Astrocyte (in vitro differentiated cells and primary cell): ENCODE measurements at regions not wholly inside any gene's neighbourhood (a gene's known extent, or its start where the extent isn't known, plus 50 kb on each side); places are given as distances from the start of the nearest gene placed in this dataset.

Source experiments
- DNase-seq: peaks from one replicate; pipeline ENCODE4 v3.0.0-alpha.2; 2010; ENCODE audit warnings: low read depth
- FAIRE-seq: peaks from 2 replicates; lab custom pipeline; 2011; peaks lifted over from hg19 to GRCh38; lab: Jason Lieb, UNC
- H2AFZ ChIP-seq: 2 replicates; pipeline ENCODE4 v1.6.0; 2012; ENCODE audit warnings: low read depth, low read length, inconsistent platforms
- H3K27ac ChIP-seq: 2 replicates; pipeline ENCODE4 v1.5.1; 2011; ENCODE audit warnings: low read depth, low read length, inconsistent platforms
- H3K27me3 ChIP-seq: 2 replicates; pipeline ENCODE4 v1.6.0; 2011; ENCODE audit warnings: low read length, inconsistent platforms; ENCODE audit not compliant: insufficient read depth
- H3K36me3 ChIP-seq: 2 replicates; pipeline ENCODE4 v1.5.1; 2011; ENCODE audit warnings: low read length, inconsistent platforms; ENCODE audit not compliant: insufficient read depth
- H3K4me1 ChIP-seq: 2 replicates; pipeline ENCODE4 v1.5.1; 2011; ENCODE audit warnings: low read length, inconsistent platforms; ENCODE audit not compliant: insufficient read depth
- H3K4me2 ChIP-seq: 2 replicates; pipeline ENCODE4 v1.6.0; 2012; ENCODE audit warnings: low read length, inconsistent platforms
- H3K4me3 ChIP-seq: 2 replicates; pipeline ENCODE4 v1.5.1; 2011; ENCODE audit warnings: low read depth, mild to moderate bottlenecking, low read length, inconsistent platforms; ENCODE audit not compliant: insufficient read depth
- H3K79me2 ChIP-seq: 2 replicates; pipeline ENCODE4 v1.6.0; 2012; ENCODE audit warnings: mild to moderate bottlenecking, low read length, inconsistent platforms; ENCODE audit not compliant: insufficient read depth
- H3K9ac ChIP-seq: 2 replicates; pipeline ENCODE4 v1.6.0; 2012; ENCODE audit warnings: mild to moderate bottlenecking, low read length, inconsistent platforms
- H3K9me3 ChIP-seq: 2 replicates; pipeline ENCODE4 v1.5.1; 2012; ENCODE audit warnings: low read depth, mild to moderate bottlenecking, low read length, inconsistent platforms; ENCODE audit not compliant: insufficient read depth
- H4K20me1 ChIP-seq: 2 replicates; pipeline ENCODE4 v1.6.0; 2012; ENCODE audit warnings: low read length, inconsistent platforms; ENCODE audit not compliant: insufficient read depth
- H3K27ac Mint-ChIP-seq: one replicate; pipeline ENCODE4 v1.8.0; 2021; ENCODE audit warnings: mild to moderate bottlenecking, mixed read lengths; ENCODE audit not compliant: unreplicated experiment
- H3K27me3 Mint-ChIP-seq: one replicate; pipeline ENCODE4 v1.8.0; 2021; ENCODE audit warnings: low read depth, mixed read lengths; ENCODE audit not compliant: unreplicated experiment
- H3K36me3 Mint-ChIP-seq: one replicate; pipeline ENCODE4 v1.8.0; 2021; ENCODE audit warnings: low read depth, mixed read lengths; ENCODE audit not compliant: unreplicated experiment
- H3K4me1 Mint-ChIP-seq: one replicate; pipeline ENCODE4 v1.8.0; 2021; ENCODE audit warnings: low read depth, mixed read lengths; ENCODE audit not compliant: unreplicated experiment
- H3K4me3 Mint-ChIP-seq: one replicate; pipeline ENCODE4 v1.8.0; 2021; ENCODE audit warnings: mild to moderate bottlenecking, moderate library complexity, mixed read lengths; ENCODE audit not compliant: unreplicated experiment
- H3K9me3 Mint-ChIP-seq: one replicate; pipeline ENCODE4 v1.8.0; 2021; ENCODE audit warnings: mild to moderate bottlenecking, mixed read lengths; ENCODE audit not compliant: unreplicated experiment
- CTCF ChIP-seq: IDR thresholded peaks from 2 replicates; pipeline ENCODE4 v1.5.1; 2011; ENCODE audit warnings: low read depth, mild to moderate bottlenecking, inconsistent platforms, low read length, moderate library complexity; ENCODE audit not compliant: insufficient read depth
- EZH2 ChIP-seq: IDR thresholded peaks from 2 replicates; pipeline ENCODE4 v1.6.1; 2012; ENCODE audit warnings: mild to moderate bottlenecking, low read length, inconsistent platforms; ENCODE audit not compliant: insufficient read depth

DNA sequence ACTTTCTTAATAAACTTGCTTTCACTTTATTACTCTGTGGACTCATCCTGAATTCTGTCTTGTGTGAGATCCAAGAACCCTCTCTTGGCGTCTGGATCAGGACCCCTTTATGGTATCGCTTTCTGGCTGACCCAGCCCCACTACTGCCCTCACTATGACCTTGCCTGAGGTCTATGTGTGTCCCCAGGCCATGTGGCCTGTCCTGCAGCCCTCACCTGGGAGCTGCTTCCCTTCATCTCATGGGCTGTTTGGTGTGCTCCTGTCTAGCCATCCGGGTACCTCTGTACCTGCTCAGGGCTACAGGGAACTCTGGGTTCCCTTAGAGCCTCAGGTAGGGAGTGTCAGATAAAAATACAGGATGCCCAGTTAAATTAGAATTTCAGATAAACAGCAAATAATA is 94.5 kb downstream of the SCP2D1 start:
- H3K9me3 Mint-ChIP-seq, result peaks cover 3% of the 10 kb centered on the region
- peaks cover 10% of the 10 kb centered on the region for H3K27me3 Mint-ChIP-seq
- no peak for DNase-seq
- no peak for FAIRE-seq
- H3K27ac Mint-ChIP-seq, result no peak overlapping the region
- no peaks in the 10 kb centered on the region for H3K9me3 ChIP-seq
- TF ChIP-seq EZH2, result no peak
- no peak for TF ChIP-seq CTCF
- H3K4me2 ChIP-seq, result no peak overlapping the region
- H3K36me3 ChIP-seq, result no peaks in the 10 kb centered on the region
- no peak overlapping the region for H3K9ac ChIP-seq
- H3K4me3 ChIP-seq, result no peak overlapping the region
- H3K4me3 Mint-ChIP-seq, result no peak overlapping the region
- no peaks in the 10 kb centered on the region for H4K20me1 ChIP-seq
- no peak overlapping the region for H3K27ac ChIP-seq
- no peaks in the 10 kb centered on the region for H3K27me3 ChIP-seq
- no peak overlapping the region for H2AFZ ChIP-seq
- H3K4me1 ChIP-seq, result no peaks in the 10 kb centered on the region
- no peaks in the 10 kb centered on the region for H3K4me1 Mint-ChIP-seq
- H3K79me2 ChIP-seq, result no peaks in the 10 kb centered on the region
- no peaks in the 10 kb centered on the region for H3K36me3 Mint-ChIP-seq

DNA sequence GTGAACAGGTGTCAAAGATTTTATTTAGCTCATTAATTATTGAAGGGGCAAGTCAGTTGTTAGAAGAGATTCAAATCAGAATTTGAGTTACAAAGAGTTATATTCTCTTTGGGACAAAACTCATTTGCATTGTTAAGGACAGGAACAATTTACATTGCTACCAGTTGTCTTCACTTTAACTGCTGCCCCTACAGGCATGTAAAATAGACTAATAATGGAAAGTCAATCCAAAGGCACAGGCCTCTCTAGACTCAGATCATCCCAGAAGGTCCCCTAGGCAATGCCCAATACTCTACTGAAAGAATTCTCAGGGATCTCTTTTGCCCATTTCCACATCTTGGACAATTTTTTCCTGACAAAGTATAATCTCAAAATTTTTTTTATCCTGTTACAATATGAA is 95.7 kb downstream of the SCP2D1 start:
- H3K9ac ChIP-seq, result no peak overlapping the region
- no peak overlapping the region for H3K27ac Mint-ChIP-seq
- no peaks in the 10 kb centered on the region for H3K36me3 ChIP-seq
- no peak overlapping the region for H3K4me3 Mint-ChIP-seq
- no peaks in the 10 kb centered on the region for H3K4me1 Mint-ChIP-seq
- H4K20me1 ChIP-seq, result no peaks in the 10 kb centered on the region
- no peaks in the 10 kb centered on the region for H3K79me2 ChIP-seq
- H3K27me3 ChIP-seq, result no peaks in the 10 kb centered on the region
- no peak for DNase-seq
- H3K4me2 ChIP-seq, result no peak overlapping the region
- no peak for TF ChIP-seq EZH2
- no peak for TF ChIP-seq CTCF
- no peak overlapping the region for H3K27ac ChIP-seq
- peaks cover 10% of the 10 kb centered on the region for H3K27me3 Mint-ChIP-seq
- peaks cover 2% of the 10 kb centered on the region for H3K9me3 Mint-ChIP-seq
- H3K4me3 ChIP-seq, result no peak overlapping the region
- H3K9me3 ChIP-seq, result no peaks in the 10 kb centered on the region
- H3K36me3 Mint-ChIP-seq, result no peaks in the 10 kb centered on the region
- FAIRE-seq, result no peak
- no peaks in the 10 kb centered on the region for H3K4me1 ChIP-seq
- H2AFZ ChIP-seq, result no peak overlapping the region

- Histone ChIP-seq H3K79me2 (no peaks in the 10 kb centered on the region), H2AFZ (no peak overlapping the region), H3K27me3 (no peaks in the 10 kb centered on the region), H3K9me3 (no peaks in the 10 kb centered on the region), H3K4me3 (no peak overlapping the region), H4K20me1 (no peaks in the 10 kb centered on the region), H3K36me3 (no peaks in the 10 kb centered on the region), H3K9ac (no peak overlapping the region), H3K4me2 (no peak overlapping the region), H3K27ac (no peak overlapping the region), H3K4me1 (no peaks in the 10 kb centered on the region)
- TF ChIP-seq CTCF, result no peak
- no peak for TF ChIP-seq EZH2
- Mint-ChIP-seq H3K27me3 (peaks cover 2% of the 10 kb centered on the region), H3K4me3 (no peak overlapping the region), H3K36me3 (no peaks in the 10 kb centered on the region), H3K4me1 (no peaks in the 10 kb centered on the region), H3K27ac (no peak overlapping the region), H3K9me3 (peaks cover 2% of the 10 kb centered on the region)
- DNase-seq (no peak), FAIRE-seq (no peak)
These were observed 100.1 kb downstream of the SCP2D1 start for GRCh38 chr20:18913701-18914100.
